HCT116 (cell line): ENCODE measurements at regions not wholly inside any gene's neighbourhood (a gene's known extent, or its start where the extent isn't known, plus 50 kb on each side); places are given as distances from the start of the nearest gene placed in this dataset.

Source experiments
- CEBPB ChIP-seq: IDR thresholded peaks from 2 replicates; pipeline ENCODE4 v1.6.1; 2012; ENCODE audit warnings: low read depth
- EZH2 ChIP-seq: fragments of 200-600 bp; sonication (generic); IDR thresholded peaks from 2 replicates; pipeline ENCODE4 v1.6.1; 2017; ENCODE audit warnings: antibody characterized with exemption, mixed run types
- JUND ChIP-seq: IDR thresholded peaks from 2 replicates; pipeline ENCODE4 v1.6.1; 2012
- POLR2A ChIP-seq: IDR thresholded peaks from 2 replicates; pipeline ENCODE4 v1.7.0; 2011; ENCODE audit warnings: borderline replicate concordance; ENCODE audit not compliant: insufficient read depth, insufficient read length; ENCODE audit errors: extremely low read depth
- POLR2AphosphoS5 ChIP-seq: IDR thresholded peaks from 2 replicates; pipeline ENCODE4 v1.6.1; 2011; ENCODE audit warnings: mild to moderate bottlenecking, low read depth, low read length, moderate library complexity
- SIN3A ChIP-seq: IDR thresholded peaks from 2 replicates; pipeline ENCODE4 v1.6.1; 2012; ENCODE audit warnings: low read depth
- SP1 ChIP-seq: IDR thresholded peaks from 2 replicates; pipeline ENCODE4 v1.6.1; 2012; ENCODE audit warnings: low read depth
- TCF7L2 ChIP-seq: IDR thresholded peaks from 2 replicates; pipeline ENCODE4 v1.7.0; 2011; ENCODE audit warnings: borderline replicate concordance, inconsistent platforms; ENCODE audit not compliant: insufficient read depth, insufficient read length; ENCODE audit errors: extremely low read depth
- YY1 ChIP-seq: IDR thresholded peaks from 2 replicates; pipeline ENCODE4 v1.6.1; 2011; ENCODE audit warnings: low read length, low read depth, moderate library complexity, mild to moderate bottlenecking; ENCODE audit not compliant: insufficient replicate concordance; ENCODE audit errors: extremely low read depth
- ZFX ChIP-seq: fragments of 450-650 bp; IDR thresholded peaks from 2 replicates; pipeline ENCODE4 v1.6.1; 2017
- TF ChIP-seq, protein P1 (sequence below), 3 experiments: fragments of 200-600 bp in 1 of 3; sonication (generic) in 1 of 3; IDR thresholded peaks in 2 of 3; conservative IDR thresholded peaks in 1 of 3; 2 replicates each; pipeline ENCODE4 v1.5.1; 2012 to 2017; ENCODE audit warnings: low read depth in 2 of 3, low read length in 2 of 3, antibody characterized with exemption in 1 of 3, borderline replicate concordance in 1 of 3, control low read depth in 1 of 3, mild to moderate bottlenecking in 1 of 3, mixed read lengths in 1 of 3, mixed run types in 1 of 3, moderate library complexity in 1 of 3; ENCODE audit not compliant: insufficient read depth in 1 of 3
- TF ChIP-seq, protein P2 (sequence below): IDR thresholded peaks from 2 replicates; pipeline ENCODE4 v1.6.1; 2011; ENCODE audit warnings: mild to moderate bottlenecking, low read length, moderate library complexity; ENCODE audit not compliant: insufficient replicate concordance; ENCODE audit errors: extremely low read depth
- TF ChIP-seq, protein P3 (sequence below): IDR thresholded peaks from 2 replicates; pipeline ENCODE4 v1.6.1; 2012; ENCODE audit warnings: low read depth

DNA sequence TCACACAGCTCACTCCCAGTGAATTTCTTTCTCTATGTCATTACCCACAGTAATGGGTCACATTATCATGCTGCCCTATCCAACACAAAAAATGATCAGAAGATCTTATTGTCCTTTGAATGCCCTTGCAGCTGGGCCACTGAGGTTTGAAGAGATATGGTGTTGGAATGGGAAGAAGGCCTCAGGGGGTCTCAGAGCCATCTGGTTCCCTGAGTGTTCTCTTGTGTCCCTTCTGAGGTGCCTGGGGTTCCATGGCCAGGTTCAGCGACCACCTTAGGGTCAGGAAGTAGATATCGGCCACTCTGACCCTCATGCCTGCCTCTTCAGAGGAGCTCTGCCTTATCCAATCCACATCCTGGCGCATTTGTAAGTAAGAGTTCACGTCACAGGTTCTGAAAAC, 232.3 kb downstream of the TJP1 start:
- TF ChIP-seq, protein P1, sequence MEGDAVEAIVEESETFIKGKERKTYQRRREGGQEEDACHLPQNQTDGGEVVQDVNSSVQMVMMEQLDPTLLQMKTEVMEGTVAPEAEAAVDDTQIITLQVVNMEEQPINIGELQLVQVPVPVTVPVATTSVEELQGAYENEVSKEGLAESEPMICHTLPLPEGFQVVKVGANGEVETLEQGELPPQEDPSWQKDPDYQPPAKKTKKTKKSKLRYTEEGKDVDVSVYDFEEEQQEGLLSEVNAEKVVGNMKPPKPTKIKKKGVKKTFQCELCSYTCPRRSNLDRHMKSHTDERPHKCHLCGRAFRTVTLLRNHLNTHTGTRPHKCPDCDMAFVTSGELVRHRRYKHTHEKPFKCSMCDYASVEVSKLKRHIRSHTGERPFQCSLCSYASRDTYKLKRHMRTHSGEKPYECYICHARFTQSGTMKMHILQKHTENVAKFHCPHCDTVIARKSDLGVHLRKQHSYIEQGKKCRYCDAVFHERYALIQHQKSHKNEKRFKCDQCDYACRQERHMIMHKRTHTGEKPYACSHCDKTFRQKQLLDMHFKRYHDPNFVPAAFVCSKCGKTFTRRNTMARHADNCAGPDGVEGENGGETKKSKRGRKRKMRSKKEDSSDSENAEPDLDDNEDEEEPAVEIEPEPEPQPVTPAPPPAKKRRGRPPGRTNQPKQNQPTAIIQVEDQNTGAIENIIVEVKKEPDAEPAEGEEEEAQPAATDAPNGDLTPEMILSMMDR (IDR thresholded peaks at IDR 0.05 in 2 of 3, conservative IDR thresholded peaks at IDR 0.05 in 1 of 3; ENCODE audit: borderline replicate concordance in 1 of 3, insufficient read depth in 1 of 3, low read depth in 2 of 3, low read length in 2 of 3) = no peak
- TF ChIP-seq CEBPB = no peak
- no peak for TF ChIP-seq POLR2A
- TF ChIP-seq POLR2AphosphoS5 = no peak
- no peak for TF ChIP-seq ZFX
- TF ChIP-seq YY1 = no peak
- TF ChIP-seq, protein P2, sequence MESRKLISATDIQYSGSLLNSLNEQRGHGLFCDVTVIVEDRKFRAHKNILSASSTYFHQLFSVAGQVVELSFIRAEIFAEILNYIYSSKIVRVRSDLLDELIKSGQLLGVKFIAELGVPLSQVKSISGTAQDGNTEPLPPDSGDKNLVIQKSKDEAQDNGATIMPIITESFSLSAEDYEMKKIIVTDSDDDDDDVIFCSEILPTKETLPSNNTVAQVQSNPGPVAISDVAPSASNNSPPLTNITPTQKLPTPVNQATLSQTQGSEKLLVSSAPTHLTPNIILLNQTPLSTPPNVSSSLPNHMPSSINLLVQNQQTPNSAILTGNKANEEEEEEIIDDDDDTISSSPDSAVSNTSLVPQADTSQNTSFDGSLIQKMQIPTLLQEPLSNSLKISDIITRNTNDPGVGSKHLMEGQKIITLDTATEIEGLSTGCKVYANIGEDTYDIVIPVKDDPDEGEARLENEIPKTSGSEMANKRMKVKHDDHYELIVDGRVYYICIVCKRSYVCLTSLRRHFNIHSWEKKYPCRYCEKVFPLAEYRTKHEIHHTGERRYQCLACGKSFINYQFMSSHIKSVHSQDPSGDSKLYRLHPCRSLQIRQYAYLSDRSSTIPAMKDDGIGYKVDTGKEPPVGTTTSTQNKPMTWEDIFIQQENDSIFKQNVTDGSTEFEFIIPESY = no peak
- TF ChIP-seq JUND = no peak
- no peak for TF ChIP-seq EZH2
- no peak for TF ChIP-seq TCF7L2
- TF ChIP-seq, protein P3, sequence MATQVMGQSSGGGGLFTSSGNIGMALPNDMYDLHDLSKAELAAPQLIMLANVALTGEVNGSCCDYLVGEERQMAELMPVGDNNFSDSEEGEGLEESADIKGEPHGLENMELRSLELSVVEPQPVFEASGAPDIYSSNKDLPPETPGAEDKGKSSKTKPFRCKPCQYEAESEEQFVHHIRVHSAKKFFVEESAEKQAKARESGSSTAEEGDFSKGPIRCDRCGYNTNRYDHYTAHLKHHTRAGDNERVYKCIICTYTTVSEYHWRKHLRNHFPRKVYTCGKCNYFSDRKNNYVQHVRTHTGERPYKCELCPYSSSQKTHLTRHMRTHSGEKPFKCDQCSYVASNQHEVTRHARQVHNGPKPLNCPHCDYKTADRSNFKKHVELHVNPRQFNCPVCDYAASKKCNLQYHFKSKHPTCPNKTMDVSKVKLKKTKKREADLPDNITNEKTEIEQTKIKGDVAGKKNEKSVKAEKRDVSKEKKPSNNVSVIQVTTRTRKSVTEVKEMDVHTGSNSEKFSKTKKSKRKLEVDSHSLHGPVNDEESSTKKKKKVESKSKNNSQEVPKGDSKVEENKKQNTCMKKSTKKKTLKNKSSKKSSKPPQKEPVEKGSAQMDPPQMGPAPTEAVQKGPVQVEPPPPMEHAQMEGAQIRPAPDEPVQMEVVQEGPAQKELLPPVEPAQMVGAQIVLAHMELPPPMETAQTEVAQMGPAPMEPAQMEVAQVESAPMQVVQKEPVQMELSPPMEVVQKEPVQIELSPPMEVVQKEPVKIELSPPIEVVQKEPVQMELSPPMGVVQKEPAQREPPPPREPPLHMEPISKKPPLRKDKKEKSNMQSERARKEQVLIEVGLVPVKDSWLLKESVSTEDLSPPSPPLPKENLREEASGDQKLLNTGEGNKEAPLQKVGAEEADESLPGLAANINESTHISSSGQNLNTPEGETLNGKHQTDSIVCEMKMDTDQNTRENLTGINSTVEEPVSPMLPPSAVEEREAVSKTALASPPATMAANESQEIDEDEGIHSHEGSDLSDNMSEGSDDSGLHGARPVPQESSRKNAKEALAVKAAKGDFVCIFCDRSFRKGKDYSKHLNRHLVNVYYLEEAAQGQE = no peak
- no peak for TF ChIP-seq SIN3A
- TF ChIP-seq SP1 = no peak
